HepG2 (cell line): ENCODE measurements at regions not wholly inside any gene's neighbourhood (a gene's known extent, or its start where the extent isn't known, plus 50 kb on each side); places are given as distances from the start of the nearest gene placed in this dataset.

Experiments
- ATAC-seq: fragments of 200-7000 bp; cut with Tn5 transposase; 3 replicates; pipeline ENCODE4 v1.9.1; 2020; ENCODE audit warnings: mild to moderate bottlenecking, moderate library complexity
- BruUV-seq: library from RNA; stranded (reverse); fragments of 400-500 nt; replicated peaks from 2 replicates; lab custom pipeline; 2021; lab: Mats Ljungman, UMichigan
- CTCF ChIA-PET: fragments of 300-600 bp; formaldehyde crosslinking; extraction: SDS; loops from one replicate; lab custom pipeline; 2021; ENCODE audit warnings: low total read pairs, inconsistent platforms, low intra/inter-chr PET ratio; lab: Yijun Ruan, JAX
- POLR2A ChIA-PET: fragments of 350-600 bp; sonication (Branson Sonifier 250); formaldehyde crosslinking; loops from one replicate; lab custom pipeline; 2020; ENCODE audit warnings: antibody characterized with exemption, inconsistent platforms; lab: Yijun Ruan, JAX
- DNase-seq: peaks from one replicate; pipeline ENCODE4 v3.0.0-alpha.2; 2015; ENCODE audit warnings: low spot score
- FAIRE-seq: peaks from 3 replicates; lab custom pipeline; 2011; peaks lifted over from hg19 to GRCh38; lab: Jason Lieb, UNC
- H2AFZ ChIP-seq: one replicate; pipeline ENCODE4 v1.6.1; 2011; ENCODE audit warnings: low read length, inconsistent platforms
- H3K27ac ChIP-seq: fragments of 300-600 bp; 3 replicates; pipeline ENCODE4 v1.8.0; 2011; ENCODE audit warnings: mixed run types, mild to moderate bottlenecking, mixed read lengths, low read length, inconsistent platforms; ENCODE audit not compliant: insufficient read depth; ENCODE audit errors: extremely low read length
- H3K27me3 ChIP-seq, 2 experiments: fragments of 200-600 bp in 1 of 2; 2 replicates in 1 of 2; 3 replicates in 1 of 2; pipeline versions ENCODE4 v1.6.0 to v1.8.0; 2011; ENCODE audit warnings: low read length in 2 of 2, mild to moderate bottlenecking in 2 of 2, moderate library complexity in 2 of 2, inconsistent platforms in 1 of 2; ENCODE audit not compliant: insufficient read depth in 2 of 2, control insufficient read depth in 1 of 2
- H3K36me3 ChIP-seq, 2 experiments: fragments of 200-600 bp in 1 of 2; replicated peaks in 1 of 2; 2 replicates in 1 of 2; 3 replicates in 1 of 2; pipeline versions ENCODE4 v1.5.1 to v1.8.0; 2011; ENCODE audit warnings: low read length in 2 of 2, inconsistent platforms in 1 of 2; ENCODE audit not compliant: insufficient read depth in 2 of 2, control insufficient read depth in 1 of 2
- H3K4me1 ChIP-seq: 2 replicates; pipeline ENCODE4 v1.5.1; 2012; ENCODE audit warnings: low read length, inconsistent platforms; ENCODE audit not compliant: insufficient read depth
- H3K4me2 ChIP-seq: 2 replicates; pipeline ENCODE4 v1.6.0; 2011; ENCODE audit warnings: low read depth, low read length, inconsistent platforms
- H3K4me3 ChIP-seq, 3 experiments: fragments of 200-600 bp in 1 of 3; sonication (generic), shearing (Covaris generic) in 1 of 3; replicated peaks in 1 of 3; 2 replicates each; pipeline ENCODE4 v1.5.1; 2011 to 2016; ENCODE audit warnings: low read length in 3 of 3, inconsistent platforms in 2 of 3, low read depth in 2 of 3, mild to moderate bottlenecking in 2 of 3, control low read depth in 1 of 3, mixed read lengths in 1 of 3; ENCODE audit not compliant: insufficient read depth in 1 of 3
- H3K79me2 ChIP-seq: one replicate; pipeline ENCODE4 v1.6.1; 2011; ENCODE audit warnings: low read length, inconsistent platforms; ENCODE audit not compliant: insufficient read depth
- H3K9ac ChIP-seq: 2 replicates; pipeline ENCODE4 v1.6.0; 2011; ENCODE audit warnings: mild to moderate bottlenecking, low read depth, low read length, inconsistent platforms; ENCODE audit not compliant: insufficient read depth
- H3K9me3 ChIP-seq: 2 replicates; pipeline ENCODE4 v1.5.1; 2012; ENCODE audit warnings: mild to moderate bottlenecking, low read length
- H4K20me1 ChIP-seq: 2 replicates; pipeline ENCODE4 v1.6.0; 2011; ENCODE audit warnings: inconsistent platforms, mild to moderate bottlenecking, low read length, moderate library complexity; ENCODE audit not compliant: insufficient read depth
- ARNT ChIP-seq: fragments of 450-650 bp; IDR thresholded peaks from 2 replicates; pipeline ENCODE4 v1.6.1; 2017
- BRD4 ChIP-seq: sonication (generic); formaldehyde crosslinking; IDR thresholded peaks from 2 replicates; pipeline ENCODE4 v1.4.0; 2020; ENCODE audit warnings: missing genetic modification reagents
- ELF3 ChIP-seq: IDR thresholded peaks from 2 replicates; pipeline ENCODE4 v1.6.1; 2016; ENCODE audit warnings: missing genetic modification reagents, missing compliant biosample characterization
- ETV6 ChIP-seq: sonication (generic); formaldehyde crosslinking; conservative IDR thresholded peaks from 2 replicates; pipeline ENCODE4 v1.4.0; 2020; ENCODE audit warnings: missing genetic modification reagents
- GATAD2A ChIP-seq: IDR thresholded peaks from 2 replicates; pipeline ENCODE4 v1.6.1; 2016
- HDAC6 ChIP-seq: fragments of 200-600 bp; sonication (generic); IDR thresholded peaks from 2 replicates; pipeline ENCODE4 v1.7.0; 2017; ENCODE audit warnings: mild to moderate bottlenecking, antibody characterized with exemption, low read length, low read depth
- NONO ChIP-seq, 2 experiments: fragments of 450-650 bp in 1 of 2; sonication (generic) in 1 of 2; formaldehyde crosslinking in 1 of 2; IDR thresholded peaks in 1 of 2; conservative IDR thresholded peaks in 1 of 2; 2 replicates each; pipeline versions ENCODE4 v1.6.1 to v1.8.0; 2017 to 2022; ENCODE audit warnings: mild to moderate bottlenecking in 1 of 2, missing genetic modification reagents in 1 of 2, moderate library complexity in 1 of 2
- ONECUT2 ChIP-seq: sonication (generic); formaldehyde crosslinking; IDR thresholded peaks from 2 replicates; pipeline ENCODE4 v1.4.0; 2020; ENCODE audit warnings: missing genetic modification reagents
- SMARCC2 ChIP-seq: fragments of 450-650 bp; IDR thresholded peaks from 2 replicates; pipeline ENCODE4 v1.6.1; 2017; ENCODE audit warnings: antibody characterized with exemption, mild to moderate bottlenecking
- TCF12 ChIP-seq, 2 experiments: fragments of 450-650 bp in 1 of 2; sonication (generic) in 1 of 2; formaldehyde crosslinking in 1 of 2; IDR thresholded peaks; 2 replicates each; pipeline versions ENCODE4 v1.6.1 to v1.8.0; 2017 to 2022; ENCODE audit warnings: antibody characterized with exemption in 1 of 2, mild to moderate bottlenecking in 1 of 2, missing genetic modification reagents in 1 of 2, moderate library complexity in 1 of 2
- ZNF543 ChIP-seq: sonication (generic); formaldehyde crosslinking; IDR thresholded peaks from 2 replicates; pipeline ENCODE4 v1.4.0; 2020; ENCODE audit warnings: mild to moderate bottlenecking, missing genetic modification reagents
- ZNF720 ChIP-seq: sonication (generic); formaldehyde crosslinking; IDR thresholded peaks from 2 replicates; pipeline ENCODE4 v1.4.0; 2020; ENCODE audit warnings: missing genetic modification reagents
- WGBS: methylation state at CpG from one replicate; pipeline ENCODE4 v1.1.6; 2017; ENCODE audit warnings: low lambda C conversion rate; 5-methylcytosine and 5-hydroxymethylcytosine counted together
- in situ Hi-C: cut with HindIII; loops from 2 replicates; pipeline ENCODE4 v1.10.0; 2017; ENCODE audit warnings: low pct_unique_long_range_greater_than_20kb; ENCODE audit not compliant: extremely low pct_ligation_motif_present
- intact Hi-C: fragments of 100-400 bp; cut with micrococcal nuclease; formaldehyde crosslinking; loops from one replicate; pipeline ENCODE4 v1.10.0; 2022; ENCODE audit not compliant: unreplicated experiment
- TF ChIP-seq, protein P1 (sequence below): sonication (generic); formaldehyde crosslinking; IDR thresholded peaks from 2 replicates; pipeline ENCODE4 v1.4.0; 2020; ENCODE audit warnings: mild to moderate bottlenecking, missing genetic modification reagents

GRCh38 chr2:240212425-240213225 lies 72.2 kb upstream of the OTOS start (continued):
- TF ChIP-seq ZNF543 (CRISPR knock-in tag) = no peak
- TF ChIP-seq TCF12 (IDR thresholded peaks at IDR 0.05) = no peak
- TF ChIP-seq TCF12 (CRISPR knock-in tag; IDR thresholded peaks at IDR 0.05) = no peak
- TF ChIP-seq, protein P1, sequence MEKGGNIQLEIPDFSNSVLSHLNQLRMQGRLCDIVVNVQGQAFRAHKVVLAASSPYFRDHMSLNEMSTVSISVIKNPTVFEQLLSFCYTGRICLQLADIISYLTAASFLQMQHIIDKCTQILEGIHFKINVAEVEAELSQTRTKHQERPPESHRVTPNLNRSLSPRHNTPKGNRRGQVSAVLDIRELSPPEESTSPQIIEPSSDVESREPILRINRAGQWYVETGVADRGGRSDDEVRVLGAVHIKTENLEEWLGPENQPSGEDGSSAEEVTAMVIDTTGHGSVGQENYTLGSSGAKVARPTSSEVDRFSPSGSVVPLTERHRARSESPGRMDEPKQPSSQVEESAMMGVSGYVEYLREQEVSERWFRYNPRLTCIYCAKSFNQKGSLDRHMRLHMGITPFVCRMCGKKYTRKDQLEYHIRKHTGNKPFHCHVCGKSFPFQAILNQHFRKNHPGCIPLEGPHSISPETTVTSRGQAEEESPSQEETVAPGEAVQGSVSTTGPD (CRISPR knock-in tag) = no peak
- no peak for TF ChIP-seq ETV6 (CRISPR knock-in tag)
- no peak for TF ChIP-seq ARNT
- no peak for TF ChIP-seq ZNF720
- TF ChIP-seq ONECUT2 (CRISPR knock-in tag) = no peak
- TF ChIP-seq SMARCC2 = no peak
- TF ChIP-seq, all 625 proteins: peak for 0

DNA sequence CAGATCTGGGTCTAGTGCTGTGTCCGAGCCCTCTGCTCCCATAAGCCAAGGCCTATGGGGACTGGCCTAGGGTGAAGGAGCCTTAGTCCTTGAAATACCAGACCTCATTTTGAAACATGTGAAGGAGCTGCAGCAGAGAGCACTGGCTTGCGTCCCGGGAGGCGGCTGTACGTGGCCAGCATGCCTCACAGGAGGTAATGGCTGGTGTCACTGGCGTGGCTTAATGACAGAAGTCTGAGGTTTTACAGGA lies 72.7 kb upstream of the OTOS start:
- Histone ChIP-seq H3K27ac (no peak overlapping the region), H3K4me2 (no peak overlapping the region), H3K36me3 (no peaks in the 10 kb centered on the region), H3K4me1 (no peaks in the 10 kb centered on the region), H4K20me1 (no peaks in the 10 kb centered on the region; the same call in 1 of the 2 replicates), H3K27me3 (peaks cover 17 to 82% of the 10 kb centered on the region in 2 experiments), H3K9ac (no peak overlapping the region), H3K4me3 (no peak overlapping the region), H3K79me2 (no peaks in the 10 kb centered on the region), H3K9me3 (no peaks in the 10 kb centered on the region), H2AFZ (no peak overlapping the region)
- ATAC-seq (no peak), DNase-seq (no peak), FAIRE-seq (no peak)
- ChIA-PET POLR2A (no interaction called here), CTCF (no interaction called here)
- TF ChIP-seq ELF3 (CRISPR knock-in tag) = no peak
- no peak for TF ChIP-seq NONO (IDR thresholded peaks at IDR 0.05)
- TF ChIP-seq NONO (CRISPR knock-in tag; conservative IDR thresholded peaks at IDR 0.05) = no peak
- TF ChIP-seq GATAD2A (CRISPR knock-in tag) = no peak
- no peak for TF ChIP-seq BRD4 (CRISPR knock-in tag)
- no peak for TF ChIP-seq HDAC6
- 31% methylated on average over 6 of the region's 6 CpGs for WGBS
- in situ Hi-C loops (no loop called here), intact Hi-C loops (no loop called here)
- no TSS peak for BruUV-seq
